HG02571 (cell line): ENCODE measurements at regions not wholly inside any gene's neighbourhood (a gene's known extent, or its start where the extent isn't known, plus 50 kb on each side); places are given as distances from the start of the nearest gene placed in this dataset.

ENCODE experiments used
- ATAC-seq: cut with Tn5 transposase; IDR thresholded peaks from one replicate; pipeline ENCODE4 v1.9.1; 2021; ENCODE audit warnings: mild to moderate bottlenecking, moderate library complexity; ENCODE audit not compliant: unreplicated experiment

- no peak for ATAC-seq
Observed at GRCh38 chr7:131112431-131112830, 215.2 kb upstream of the MKLN1 start.

DNA sequence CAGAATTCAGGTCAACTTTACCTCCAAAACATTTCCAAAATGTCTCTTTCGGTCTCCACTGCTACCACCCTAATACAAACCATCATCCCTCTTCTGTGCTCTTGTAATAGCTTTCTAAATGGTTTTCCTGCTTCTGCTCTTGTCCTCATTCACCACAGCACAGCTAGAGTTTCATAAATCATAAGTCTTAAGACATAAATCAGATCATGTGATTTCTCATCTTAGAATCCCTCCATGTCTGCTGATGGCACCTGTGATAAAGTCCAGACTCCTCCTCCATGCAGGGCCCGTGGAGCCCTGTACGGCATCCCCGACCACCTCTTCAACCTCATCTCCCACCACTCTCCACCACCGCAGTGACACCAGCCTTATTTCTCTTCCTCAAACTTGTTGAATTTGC is 212.3 kb upstream of the MKLN1 start:
- no peak for ATAC-seq

DNA sequence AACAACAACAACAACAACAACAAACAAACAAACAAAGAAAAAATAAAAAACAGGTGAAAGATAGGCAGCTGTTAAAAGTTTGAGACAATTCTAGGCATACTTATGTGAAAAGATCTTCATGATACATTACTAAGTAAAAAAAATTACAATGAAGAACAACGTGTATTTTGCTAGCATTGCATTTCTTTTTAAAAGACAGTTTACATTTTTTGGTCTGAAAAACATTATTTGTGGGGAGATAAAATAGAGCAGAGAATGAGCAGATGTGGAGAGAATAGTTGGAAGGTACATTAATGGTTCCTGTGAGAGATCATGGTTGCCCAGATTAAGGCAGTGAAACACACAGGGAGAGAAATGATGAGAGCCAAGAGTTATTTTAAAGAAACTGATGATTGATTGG is 210.2 kb upstream of the MKLN1 start:
- ATAC-seq, result no peak

DNA sequence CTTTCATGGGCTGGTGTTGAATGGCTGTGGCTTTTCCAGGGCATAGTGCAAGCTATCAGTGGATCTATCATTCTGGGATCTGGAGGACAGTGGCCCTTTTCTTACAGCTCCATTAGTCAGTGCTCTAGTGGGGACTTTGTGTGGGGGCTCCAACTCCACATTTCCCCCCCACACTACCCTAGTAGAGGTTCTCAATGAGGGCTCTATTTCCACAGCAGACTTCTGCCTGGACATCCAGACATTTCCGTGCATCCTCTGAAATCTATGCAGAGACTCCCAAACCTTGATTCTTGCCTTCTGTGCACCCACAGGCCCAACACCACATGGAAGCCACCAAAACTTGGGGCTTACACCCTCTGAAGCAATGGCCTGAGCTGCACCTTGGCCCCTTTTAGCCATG is 208.3 kb upstream of the MKLN1 start:
- ATAC-seq, result no peak

DNA sequence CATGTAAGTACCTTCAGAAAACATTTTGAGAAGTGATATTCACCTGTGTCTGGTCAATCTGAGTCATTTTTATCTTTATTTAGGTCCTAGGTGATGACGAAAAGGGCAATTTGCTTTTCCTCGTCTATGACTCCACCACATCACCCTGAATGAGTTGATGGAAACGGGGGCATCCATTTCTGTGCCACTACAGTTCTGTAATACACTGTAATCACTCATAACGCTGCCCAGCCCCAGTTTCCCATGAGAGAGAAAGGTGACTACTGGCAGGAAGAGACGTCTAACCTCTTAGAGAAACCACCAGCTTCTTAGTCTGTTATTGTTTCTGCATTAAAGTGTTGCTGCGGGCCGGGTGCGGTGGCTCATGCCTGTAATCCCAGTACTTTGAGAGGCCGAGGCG is 205.3 kb upstream of the MKLN1 start:
- no peak for ATAC-seq

GRCh38 chr7:131124001-131124629 is 203.6 kb upstream of the MKLN1 start:
- peak; percentile 90 for ATAC-seq

DNA sequence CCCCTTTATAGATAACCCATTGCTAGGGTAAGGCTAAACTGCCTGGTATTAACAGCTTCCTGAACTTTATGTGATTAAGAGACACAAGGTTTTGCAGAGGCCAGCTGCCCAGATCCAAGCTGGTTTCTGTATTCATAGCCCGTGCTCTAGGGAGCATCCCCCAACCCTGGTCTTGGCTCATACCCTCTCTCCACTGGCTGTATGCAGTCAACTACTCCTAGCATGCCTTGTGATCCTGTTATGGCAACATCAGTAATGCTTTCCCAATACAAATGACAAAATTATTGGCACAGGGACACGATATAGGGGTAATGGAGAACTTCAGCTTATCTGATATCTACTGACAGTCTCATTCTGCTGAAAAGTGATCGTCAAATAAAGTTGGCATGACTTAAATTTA is 202.8 kb upstream of the MKLN1 start:
- no peak for ATAC-seq

- ATAC-seq, result no peak
Observed at GRCh38 chr7:131130324-131130723, 197.4 kb upstream of the MKLN1 start.

- ATAC-seq, result no peak
Observed at GRCh38 chr7:131131012-131131745, 196.5 kb upstream of the MKLN1 start.

DNA sequence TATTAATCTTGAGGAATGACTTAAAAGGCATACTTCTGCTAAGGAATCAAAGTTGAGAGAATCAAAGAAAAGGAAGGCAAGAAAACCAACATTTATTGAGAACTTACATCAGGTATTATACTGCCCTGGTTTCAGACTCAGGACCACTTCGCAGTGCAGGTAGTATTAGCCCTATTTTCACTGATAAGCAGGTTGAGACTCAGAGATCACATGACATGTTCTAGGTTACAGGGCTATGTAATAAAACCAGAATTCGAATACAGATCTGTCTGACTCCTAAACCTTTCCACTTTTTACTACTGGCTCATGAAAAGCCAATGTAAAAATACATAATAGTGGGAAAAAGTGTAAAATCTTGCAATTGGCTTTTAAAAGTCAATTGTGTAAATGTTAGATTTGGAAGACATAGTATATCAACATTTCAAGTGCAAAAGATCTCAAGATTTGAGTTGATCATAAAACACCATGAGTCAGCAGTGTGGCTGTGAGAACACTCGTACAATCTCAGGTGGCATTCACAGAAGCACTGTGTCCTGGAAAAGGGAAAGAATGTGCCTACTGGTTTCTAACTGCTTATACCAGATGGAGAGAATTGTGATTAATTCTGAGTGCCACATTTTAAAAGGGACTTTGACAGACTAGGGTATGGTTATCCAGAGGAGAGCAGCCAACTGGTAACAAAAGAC is 195.8 kb upstream of the MKLN1 start:
- no peak for ATAC-seq

GRCh38 chr7:131139462-131139861 is 188.2 kb upstream of the MKLN1 start:
- no peak for ATAC-seq

DNA sequence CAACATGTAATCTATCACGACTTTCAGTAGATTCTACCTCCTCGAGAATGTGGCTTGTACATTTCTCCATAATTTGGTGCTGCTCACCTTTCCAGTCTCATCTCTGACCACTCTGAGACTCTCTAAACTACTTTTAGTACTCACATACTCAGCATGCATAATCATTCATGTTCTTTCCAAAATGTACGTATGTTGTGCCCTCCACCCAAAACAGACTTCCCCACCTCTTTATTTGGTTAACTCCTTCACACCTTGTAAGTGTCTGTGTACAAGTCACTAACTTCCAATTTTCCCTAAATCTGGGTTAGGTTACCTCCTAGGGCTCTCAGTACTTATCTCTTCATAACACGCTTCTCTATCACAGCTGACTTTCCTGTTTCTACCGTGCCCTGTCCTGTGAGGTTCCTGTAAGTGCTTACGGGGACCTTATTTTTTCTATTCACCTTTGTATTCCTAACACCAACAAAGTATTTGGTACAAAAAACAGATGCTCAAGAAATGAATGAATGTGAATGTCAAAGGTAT is 186.2 kb upstream of the MKLN1 start:
- no peak for ATAC-seq

- no peak for ATAC-seq
Observed at GRCh38 chr7:131143869-131144268, 183.8 kb upstream of the MKLN1 start.

DNA sequence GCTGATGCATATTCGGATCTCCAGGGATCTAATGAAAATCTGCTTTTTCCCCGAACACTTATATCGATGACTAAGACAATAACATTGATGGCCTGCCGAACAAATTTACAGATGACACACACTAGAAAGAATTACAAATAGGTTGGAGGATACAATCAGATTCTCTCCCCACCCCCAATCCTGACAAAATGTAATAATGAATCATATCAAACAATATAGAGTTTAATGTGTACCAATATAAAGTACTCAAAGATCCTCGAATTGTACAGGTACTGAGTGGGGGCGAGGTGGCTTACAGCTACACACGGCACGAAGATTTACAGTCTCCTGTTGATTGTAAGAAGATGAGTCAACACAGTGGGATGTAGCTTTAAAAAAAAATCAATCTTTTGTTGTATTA is 182.7 kb upstream of the MKLN1 start:
- ATAC-seq, result no peak

DNA sequence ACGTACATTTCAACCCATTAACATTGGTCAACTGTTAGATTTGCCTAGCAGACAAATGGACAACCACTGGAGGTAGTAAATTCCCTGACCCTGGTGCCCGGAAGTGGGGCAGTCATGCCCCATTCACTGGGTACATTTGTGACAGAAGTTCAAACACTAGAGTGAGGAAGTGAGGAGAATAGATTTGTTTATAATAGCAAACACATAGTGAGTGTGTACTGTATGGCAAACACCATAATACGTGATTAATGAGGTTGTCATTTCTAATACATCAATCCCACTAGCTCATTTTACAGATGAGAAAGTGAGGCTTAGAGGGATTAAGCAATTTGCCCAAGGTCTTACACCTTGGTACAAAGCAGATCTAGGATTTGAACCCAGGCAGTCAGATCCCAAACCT is 181.9 kb upstream of the MKLN1 start:
- ATAC-seq, result no peak

DNA sequence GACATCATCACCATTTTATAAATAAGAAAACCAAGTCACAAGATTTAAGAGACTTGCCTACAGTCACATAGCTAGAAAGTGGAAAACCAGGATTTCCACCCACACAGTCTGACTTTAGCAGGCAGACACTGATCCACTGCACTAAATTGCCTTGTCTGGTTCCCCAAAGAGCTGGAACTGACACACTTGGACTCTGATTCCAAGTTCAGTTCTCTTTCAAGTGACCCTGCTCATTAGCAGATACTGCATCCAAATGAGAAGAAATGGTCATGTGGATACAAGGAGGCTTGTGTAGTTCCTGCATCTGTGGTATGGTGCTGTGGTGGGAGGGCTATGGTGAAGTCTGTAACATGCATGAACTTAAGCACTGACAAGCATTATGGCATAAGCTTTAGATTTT is 180.1 kb upstream of the MKLN1 start:
- no peak for ATAC-seq

DNA sequence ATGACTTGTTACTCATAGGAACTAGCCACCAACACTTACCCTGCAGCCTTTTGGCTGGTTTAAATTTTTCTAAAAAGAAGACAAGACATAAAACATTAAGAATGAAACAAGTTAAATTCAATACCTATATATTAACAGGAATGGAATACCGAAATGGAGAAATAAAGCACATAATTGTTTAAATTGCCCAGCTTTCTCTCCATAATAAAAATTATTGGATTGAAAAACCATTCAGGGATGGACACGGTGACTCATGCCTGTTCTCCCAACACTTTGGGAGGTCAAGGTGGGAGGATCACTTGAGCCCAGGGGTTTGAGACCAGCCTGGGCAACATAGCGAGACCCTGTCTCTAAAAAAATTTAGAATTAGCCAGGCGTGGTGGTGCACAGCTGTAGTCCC is 179.4 kb upstream of the MKLN1 start:
- ATAC-seq, result no peak

GRCh38 chr7:131148708-131149428 is 178.8 kb upstream of the MKLN1 start:
- no peak for ATAC-seq

DNA sequence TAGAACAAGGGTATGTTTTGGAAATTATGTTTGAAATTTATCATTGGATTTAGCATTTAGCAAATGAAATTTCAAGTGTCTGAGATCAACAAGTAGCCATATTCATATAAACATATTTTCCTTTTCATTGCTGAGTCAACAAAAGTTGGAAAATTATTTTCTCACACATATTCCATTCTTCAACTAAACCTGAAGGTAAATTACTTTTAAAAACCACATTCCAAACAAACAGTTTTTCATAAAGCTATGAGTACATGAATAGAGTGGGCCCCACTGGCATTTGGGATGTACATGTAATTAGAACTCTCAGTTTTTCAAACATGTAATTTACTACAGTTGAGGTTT is 178.3 kb upstream of the MKLN1 start:
- no peak for ATAC-seq

- ATAC-seq, result no peak
Observed at GRCh38 chr7:131149840-131150239, 177.8 kb upstream of the MKLN1 start.

- no peak for ATAC-seq
Observed at GRCh38 chr7:131151034-131151433, 176.6 kb upstream of the MKLN1 start.
